22Rv1 (cell line): ENCODE measurements at regions not wholly inside any gene's neighbourhood (a gene's known extent, or its start where the extent isn't known, plus 50 kb on each side); places are given as distances from the start of the nearest gene placed in this dataset.

Experiments used
- H3K27ac ChIP-seq: fragments of 450-650 bp; 2 replicates; pipeline ENCODE4 v1.5.1; 2017
- ZFX ChIP-seq: fragments of 450-650 bp; IDR thresholded peaks from 2 replicates; pipeline ENCODE4 v1.6.1; 2017; ENCODE audit warnings: antibody characterized with exemption, borderline replicate concordance
- TF ChIP-seq, protein P1 (sequence below): fragments of 450-650 bp; IDR thresholded peaks from 2 replicates; pipeline ENCODE4 v1.5.1; 2017; ENCODE audit warnings: mild to moderate bottlenecking

DNA sequence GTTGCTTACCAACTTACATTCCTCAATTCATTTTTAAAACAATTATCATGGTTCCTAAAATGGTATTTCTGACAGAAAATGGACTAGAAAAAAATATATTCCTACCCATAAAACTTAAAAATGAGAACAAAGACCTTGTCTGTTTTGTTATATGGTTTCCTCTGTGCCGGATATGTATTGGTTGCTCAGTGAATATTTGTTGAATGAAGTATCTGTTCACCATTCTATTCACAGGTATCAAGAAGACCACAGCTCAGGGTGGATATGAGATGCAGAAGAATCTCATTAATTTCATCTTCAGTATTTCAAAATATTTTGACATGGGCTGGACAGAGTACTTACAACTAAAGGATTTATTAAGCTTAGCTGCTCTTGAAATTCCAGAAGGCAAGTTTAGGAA is 58.1 kb downstream of the TUSC7 start:
- TF ChIP-seq ZFX = no peak
- TF ChIP-seq, protein P1, sequence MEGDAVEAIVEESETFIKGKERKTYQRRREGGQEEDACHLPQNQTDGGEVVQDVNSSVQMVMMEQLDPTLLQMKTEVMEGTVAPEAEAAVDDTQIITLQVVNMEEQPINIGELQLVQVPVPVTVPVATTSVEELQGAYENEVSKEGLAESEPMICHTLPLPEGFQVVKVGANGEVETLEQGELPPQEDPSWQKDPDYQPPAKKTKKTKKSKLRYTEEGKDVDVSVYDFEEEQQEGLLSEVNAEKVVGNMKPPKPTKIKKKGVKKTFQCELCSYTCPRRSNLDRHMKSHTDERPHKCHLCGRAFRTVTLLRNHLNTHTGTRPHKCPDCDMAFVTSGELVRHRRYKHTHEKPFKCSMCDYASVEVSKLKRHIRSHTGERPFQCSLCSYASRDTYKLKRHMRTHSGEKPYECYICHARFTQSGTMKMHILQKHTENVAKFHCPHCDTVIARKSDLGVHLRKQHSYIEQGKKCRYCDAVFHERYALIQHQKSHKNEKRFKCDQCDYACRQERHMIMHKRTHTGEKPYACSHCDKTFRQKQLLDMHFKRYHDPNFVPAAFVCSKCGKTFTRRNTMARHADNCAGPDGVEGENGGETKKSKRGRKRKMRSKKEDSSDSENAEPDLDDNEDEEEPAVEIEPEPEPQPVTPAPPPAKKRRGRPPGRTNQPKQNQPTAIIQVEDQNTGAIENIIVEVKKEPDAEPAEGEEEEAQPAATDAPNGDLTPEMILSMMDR = no peak

DNA sequence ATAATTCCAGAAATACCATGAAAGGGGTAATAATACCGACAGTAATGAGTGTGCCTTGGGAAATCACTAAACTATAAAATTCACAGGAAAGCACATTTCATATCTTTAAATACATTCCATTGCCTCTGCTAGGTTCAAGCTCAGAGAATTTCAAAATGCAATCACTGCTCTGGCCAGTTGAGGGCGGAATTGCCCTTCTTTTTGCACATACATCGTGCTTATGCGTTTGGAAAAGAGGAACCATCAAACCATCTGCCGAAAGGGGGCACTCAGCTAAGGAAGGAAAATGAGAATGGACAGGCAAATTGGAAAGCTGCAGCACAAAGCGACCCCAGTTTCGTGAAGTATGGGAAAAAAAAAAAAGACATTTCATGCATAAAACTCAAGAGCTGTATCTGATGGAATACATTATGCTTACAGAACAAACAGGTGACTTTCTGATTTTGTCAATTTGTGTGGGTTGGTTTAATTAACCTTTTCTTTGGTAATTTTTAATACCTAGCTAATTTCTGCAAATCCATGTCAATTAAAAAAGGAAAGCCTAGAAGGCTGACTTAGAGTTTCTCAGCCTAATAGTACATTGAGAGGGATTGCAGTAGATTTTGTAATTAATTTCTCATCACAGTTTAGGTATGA is 61.4 kb downstream of the TUSC7 start:
- TF ChIP-seq, protein P1 = peak; percentile 95
- no peak for TF ChIP-seq ZFX
- H3K27ac ChIP-seq = no peak overlapping the region

More for the DNA sequence above, 58.1 kb downstream of the TUSC7 start:
- no peak overlapping the region for H3K27ac ChIP-seq

DNA sequence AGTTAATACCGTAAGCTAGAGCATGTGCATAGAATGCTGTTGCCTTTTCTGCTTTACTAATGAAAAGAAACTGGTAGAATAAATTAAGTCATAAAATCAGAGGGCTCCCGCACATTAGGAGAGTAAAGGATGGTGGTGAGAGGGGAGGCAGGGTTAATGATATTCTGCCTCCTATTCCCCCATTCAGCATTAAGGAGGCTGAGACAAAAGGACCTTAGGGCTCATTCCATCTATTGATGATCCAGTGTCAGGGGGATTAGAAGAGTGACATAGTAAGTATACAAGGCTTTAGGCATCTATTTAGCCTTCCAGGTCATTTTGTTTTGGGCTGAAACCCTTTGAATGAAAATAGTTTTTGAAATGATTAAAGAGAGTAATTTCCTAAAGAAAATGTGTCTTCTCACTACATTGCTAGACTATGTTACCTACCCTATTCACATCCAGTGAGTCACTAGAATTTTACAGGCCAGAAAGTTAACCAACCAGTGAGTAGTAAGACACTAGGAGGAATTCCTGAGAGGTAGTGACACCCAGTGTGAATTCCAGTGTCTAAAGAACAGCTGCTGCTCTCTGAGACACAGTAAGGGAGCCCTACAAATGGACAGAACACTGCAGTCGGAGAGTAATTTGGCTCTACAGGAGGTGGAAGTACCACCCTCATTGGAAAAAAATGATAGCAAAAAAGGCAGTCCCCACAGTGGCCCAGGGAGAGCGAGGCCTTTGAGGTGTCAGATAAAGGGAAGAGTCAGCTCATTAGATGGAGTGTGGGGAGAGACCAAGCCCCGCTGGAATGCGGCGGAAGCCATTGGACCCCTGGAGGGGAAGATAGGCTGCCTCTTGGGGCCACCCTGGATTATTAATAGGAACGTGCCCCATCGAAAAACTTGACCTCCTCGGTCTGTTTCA is 67.6 kb downstream of the TUSC7 start:
- no peak overlapping the region for H3K27ac ChIP-seq
- TF ChIP-seq, protein P1 = no peak
- no peak for TF ChIP-seq ZFX

DNA sequence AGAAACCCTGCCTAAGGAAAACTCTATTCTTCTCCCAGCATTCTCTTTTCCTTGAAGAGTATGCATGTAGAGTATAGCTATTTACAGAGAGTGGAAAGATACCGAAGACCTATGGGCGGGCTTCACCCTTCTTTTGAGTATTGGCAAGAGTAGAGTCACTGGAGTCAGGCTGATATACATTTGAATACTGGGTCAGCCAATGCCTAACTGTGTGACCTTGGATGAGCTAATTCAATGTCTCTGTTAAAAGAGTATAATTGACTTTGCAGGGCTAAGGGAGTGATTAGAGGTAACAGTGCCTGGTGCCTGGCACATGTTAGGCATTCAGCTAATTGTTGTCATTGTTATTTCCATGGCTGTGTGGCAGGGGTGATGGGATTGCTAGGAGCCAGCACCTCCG is 75.6 kb downstream of the TUSC7 start:
- TF ChIP-seq ZFX = no peak
- TF ChIP-seq, protein P1 = no peak
- H3K27ac ChIP-seq = no peak overlapping the region

- no peak for TF ChIP-seq ZFX
- TF ChIP-seq, protein P1 = no peak
- H3K27ac ChIP-seq = no peak overlapping the region
Observed at GRCh38 chr3:116802651-116803050, 93.1 kb downstream of the TUSC7 start.

- TF ChIP-seq, protein P1 = no peak
- no peak for TF ChIP-seq ZFX
- H3K27ac ChIP-seq = no peak overlapping the region
Observed at GRCh38 chr3:116806351-116806750, 96.8 kb downstream of the TUSC7 start.

- TF ChIP-seq, protein P1 = no peak
- TF ChIP-seq ZFX = no peak
- no peak overlapping the region for H3K27ac ChIP-seq
Observed at GRCh38 chr3:116808725-116809124, 99.1 kb downstream of the TUSC7 start.
